PC-9 (cell line): ENCODE measurements at regions not wholly inside any gene's neighbourhood (a gene's known extent, or its start where the extent isn't known, plus 50 kb on each side); places are given as distances from the start of the nearest gene placed in this dataset.

Source experiments
- EZH2 ChIP-seq: fragments of 200-600 bp; sonication (generic); IDR thresholded peaks from 2 replicates; pipeline ENCODE4 v1.8.0; 2017; ENCODE audit warnings: antibody characterized with exemption, low read depth
- TF ChIP-seq, protein P1 (sequence below): fragments of 200-600 bp; sonication (generic); conservative IDR thresholded peaks from 2 replicates; pipeline ENCODE4 v1.6.1; 2017; ENCODE audit warnings: mixed run types, antibody characterized with exemption, mild to moderate bottlenecking, moderate library complexity

DNA sequence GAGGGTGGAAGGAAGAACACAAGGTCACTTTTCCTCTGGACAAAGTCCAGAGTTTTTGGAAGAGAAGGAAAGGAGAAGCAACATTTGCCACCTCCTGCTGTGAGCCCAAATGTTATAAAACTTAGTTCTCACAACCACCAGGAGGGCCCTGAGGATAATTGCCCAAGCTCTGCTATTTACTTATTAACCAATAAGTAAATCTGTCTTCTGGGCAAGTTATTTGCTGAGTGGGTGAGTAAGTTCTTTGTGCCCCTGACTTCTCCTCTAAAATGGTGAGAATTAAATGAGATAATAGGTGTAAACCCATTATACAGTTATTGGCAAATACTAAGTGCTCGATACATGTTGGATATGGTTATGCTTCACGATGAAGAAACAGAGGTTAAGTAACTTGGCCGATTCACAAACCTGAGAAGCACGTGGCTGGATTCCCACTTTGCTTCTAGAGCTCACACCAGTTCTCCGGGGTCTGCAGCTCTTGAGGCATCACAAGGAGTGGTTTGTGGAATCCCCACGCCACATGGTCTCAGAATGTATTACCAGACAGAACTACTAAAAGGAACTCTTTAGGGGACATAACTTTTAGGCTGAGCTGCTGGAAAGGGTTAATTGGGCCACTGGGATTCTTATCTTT is 164.1 kb downstream of the MYCN start:
- TF ChIP-seq, protein P1, sequence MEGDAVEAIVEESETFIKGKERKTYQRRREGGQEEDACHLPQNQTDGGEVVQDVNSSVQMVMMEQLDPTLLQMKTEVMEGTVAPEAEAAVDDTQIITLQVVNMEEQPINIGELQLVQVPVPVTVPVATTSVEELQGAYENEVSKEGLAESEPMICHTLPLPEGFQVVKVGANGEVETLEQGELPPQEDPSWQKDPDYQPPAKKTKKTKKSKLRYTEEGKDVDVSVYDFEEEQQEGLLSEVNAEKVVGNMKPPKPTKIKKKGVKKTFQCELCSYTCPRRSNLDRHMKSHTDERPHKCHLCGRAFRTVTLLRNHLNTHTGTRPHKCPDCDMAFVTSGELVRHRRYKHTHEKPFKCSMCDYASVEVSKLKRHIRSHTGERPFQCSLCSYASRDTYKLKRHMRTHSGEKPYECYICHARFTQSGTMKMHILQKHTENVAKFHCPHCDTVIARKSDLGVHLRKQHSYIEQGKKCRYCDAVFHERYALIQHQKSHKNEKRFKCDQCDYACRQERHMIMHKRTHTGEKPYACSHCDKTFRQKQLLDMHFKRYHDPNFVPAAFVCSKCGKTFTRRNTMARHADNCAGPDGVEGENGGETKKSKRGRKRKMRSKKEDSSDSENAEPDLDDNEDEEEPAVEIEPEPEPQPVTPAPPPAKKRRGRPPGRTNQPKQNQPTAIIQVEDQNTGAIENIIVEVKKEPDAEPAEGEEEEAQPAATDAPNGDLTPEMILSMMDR, result no peak
- no peak for TF ChIP-seq EZH2
